HEK293 (cell line): ENCODE measurements at regions not wholly inside any gene's neighbourhood (a gene's known extent, or its start where the extent isn't known, plus 50 kb on each side); places are given as distances from the start of the nearest gene placed in this dataset.

Experiments used
- CTCF ChIP-seq: fragments of 450-650 bp; formaldehyde crosslinking; IDR thresholded peaks from 2 replicates; pipeline ENCODE4 v1.5.1; 2016; ENCODE audit warnings: missing biosample characterization, missing genetic modification characterization
- GLI4 ChIP-seq: fragments of 450-650 bp; formaldehyde crosslinking; IDR thresholded peaks from 2 replicates; pipeline ENCODE4 v1.5.1; 2016; ENCODE audit warnings: missing biosample characterization, missing genetic modification characterization
- HOXC10 ChIP-seq: sonication (generic); formaldehyde crosslinking; IDR thresholded peaks from 2 replicates; pipeline ENCODE4 v1.8.1; 2023; ENCODE audit warnings: mild to moderate bottlenecking, missing genetic modification reagents
- KLF10 ChIP-seq: fragments of 450-650 bp; IDR thresholded peaks from 2 replicates; pipeline ENCODE4 v1.5.1; 2018; ENCODE audit warnings: missing biosample characterization, mild to moderate bottlenecking, missing genetic modification characterization
- OVOL3 ChIP-seq: fragments of 450-650 bp; formaldehyde crosslinking; IDR thresholded peaks from 2 replicates; pipeline ENCODE4 v1.5.1; 2016; ENCODE audit warnings: missing biosample characterization, missing genetic modification characterization
- PRDM1 ChIP-seq: fragments of 450-650 bp; formaldehyde crosslinking; IDR thresholded peaks from 2 replicates; pipeline ENCODE4; 2016; ENCODE audit warnings: missing biosample characterization, missing genetic modification characterization
- ZBTB26 ChIP-seq: fragments of 450-650 bp; formaldehyde crosslinking; optimal IDR thresholded peaks from 2 replicates; pipeline ENCODE3; 2016; ENCODE audit warnings: missing biosample characterization, mild to moderate bottlenecking, missing genetic modification characterization
- ZNF121 ChIP-seq: fragments of 450-650 bp; formaldehyde crosslinking; IDR thresholded peaks from 2 replicates; pipeline ENCODE4 v1.5.1; 2016; ENCODE audit warnings: missing biosample characterization, missing genetic modification characterization
- ZNF24 ChIP-seq: fragments of 450-650 bp; formaldehyde crosslinking; IDR thresholded peaks from 2 replicates; pipeline ENCODE4 v1.5.1; 2016; ENCODE audit warnings: missing biosample characterization, missing genetic modification characterization
- ZNF302 ChIP-seq: fragments of 450-650 bp; formaldehyde crosslinking; IDR thresholded peaks from 2 replicates; pipeline ENCODE4 v1.5.1; 2016; ENCODE audit warnings: missing biosample characterization, missing genetic modification characterization, low read depth
- ZNF423 ChIP-seq: fragments of 450-650 bp; formaldehyde crosslinking; IDR thresholded peaks from 2 replicates; pipeline ENCODE4 v1.5.1; 2016; ENCODE audit warnings: missing biosample characterization, missing genetic modification characterization
- ZNF510 ChIP-seq: fragments of 450-650 bp; formaldehyde crosslinking; IDR thresholded peaks from 2 replicates; pipeline ENCODE4 v1.5.1; 2018; ENCODE audit warnings: mild to moderate bottlenecking, missing genetic modification characterization, missing biosample characterization; ENCODE audit not compliant: insufficient replicate concordance
- ZNF660 ChIP-seq: fragments of 450-650 bp; IDR thresholded peaks from 2 replicates; pipeline ENCODE4 v1.5.1; 2018; ENCODE audit warnings: missing biosample characterization, mild to moderate bottlenecking, missing genetic modification characterization

GRCh38 chr11:15825976-15826650 lies 530.2 kb downstream of the SOX6 start:
- TF ChIP-seq ZNF660 (tag by site-specific recombination) (no peak), KLF10 (tag by site-specific recombination) (no peak), ZBTB26 (no peak), ZNF24 (no peak), CTCF (tag by site-specific recombination) (no peak), PRDM1 (tag by site-specific recombination) (no peak), ZNF423 (tag by site-specific recombination) (no peak), OVOL3 (no peak), GLI4 (tag by site-specific recombination) (no peak), ZNF302 (tag by site-specific recombination) (no peak), HOXC10 (CRISPR knock-in tag) (no peak), ZNF510 (tag by site-specific recombination) (no peak), ZNF121 (tag by site-specific recombination) (no peak)
